ENCODE measurements at regions not wholly inside any gene's neighbourhood (a gene's known extent, or its start where the extent isn't known, plus 50 kb on each side); places are given as distances from the start of the nearest gene placed in this dataset.

GRCh38 chr3:82745544-82745943 lies 984.1 kb upstream of the GBE1 start:
- H3K4me3 ChIP-seq (replicated peaks; ENCODE audit: low read depth, low read length): no peak overlapping the region
- no peak for TF ChIP-seq CTCF (IDR thresholded peaks at IDR 0.05; ENCODE audit: low read depth, low read length, missing control alignments)
- no peak for DNase-seq (ENCODE audit: extremely low read depth, low read depth)

- DNase-seq (ENCODE audit: extremely low read depth, low read depth): no peak
- no peak overlapping the region for H3K4me3 ChIP-seq (replicated peaks; ENCODE audit: low read depth, low read length)
- no peak for TF ChIP-seq CTCF (IDR thresholded peaks at IDR 0.05; ENCODE audit: low read depth, low read length, missing control alignments)
Measured at GRCh38 chr3:82743196-82743595, 981.8 kb upstream of the GBE1 start.

- H3K4me3 ChIP-seq (replicated peaks; ENCODE audit: low read depth, low read length): no peak overlapping the region
- TF ChIP-seq CTCF (IDR thresholded peaks at IDR 0.05; ENCODE audit: low read depth, low read length, missing control alignments): no peak
- no peak for DNase-seq (ENCODE audit: extremely low read depth, low read depth)
Measured at GRCh38 chr3:82741346-82741745, 979.9 kb upstream of the GBE1 start.

- H3K4me3 ChIP-seq (replicated peaks; ENCODE audit: low read depth, low read length): no peak overlapping the region
- DNase-seq (ENCODE audit: extremely low read depth, low read depth): no peak
- no peak for TF ChIP-seq CTCF (IDR thresholded peaks at IDR 0.05; ENCODE audit: low read depth, low read length, missing control alignments)
Measured at GRCh38 chr3:82739390-82739789, 977.9 kb upstream of the GBE1 start.

GRCh38 chr3:82736696-82737277 lies 975.3 kb upstream of the GBE1 start:
- no peak for DNase-seq (ENCODE audit: extremely low read depth, low read depth)
- TF ChIP-seq CTCF (IDR thresholded peaks at IDR 0.05; ENCODE audit: low read depth, low read length, missing control alignments): no peak
- no peak overlapping the region for H3K4me3 ChIP-seq (replicated peaks; ENCODE audit: low read depth, low read length)

GRCh38 chr3:82715091-82715856 lies 953.8 kb upstream of the GBE1 start:
- H3K4me3 ChIP-seq (replicated peaks; ENCODE audit: low read depth, low read length): no peak overlapping the region
- no peak for DNase-seq (ENCODE audit: extremely low read depth, low read depth)
- no peak for TF ChIP-seq CTCF (IDR thresholded peaks at IDR 0.05; ENCODE audit: low read depth, low read length, missing control alignments)

Data from HFF-Myc (cell line).